ENCODE measurements at regions not wholly inside any gene's neighbourhood (a gene's known extent, or its start where the extent isn't known, plus 50 kb on each side); places are given as distances from the start of the nearest gene placed in this dataset.

DNA sequence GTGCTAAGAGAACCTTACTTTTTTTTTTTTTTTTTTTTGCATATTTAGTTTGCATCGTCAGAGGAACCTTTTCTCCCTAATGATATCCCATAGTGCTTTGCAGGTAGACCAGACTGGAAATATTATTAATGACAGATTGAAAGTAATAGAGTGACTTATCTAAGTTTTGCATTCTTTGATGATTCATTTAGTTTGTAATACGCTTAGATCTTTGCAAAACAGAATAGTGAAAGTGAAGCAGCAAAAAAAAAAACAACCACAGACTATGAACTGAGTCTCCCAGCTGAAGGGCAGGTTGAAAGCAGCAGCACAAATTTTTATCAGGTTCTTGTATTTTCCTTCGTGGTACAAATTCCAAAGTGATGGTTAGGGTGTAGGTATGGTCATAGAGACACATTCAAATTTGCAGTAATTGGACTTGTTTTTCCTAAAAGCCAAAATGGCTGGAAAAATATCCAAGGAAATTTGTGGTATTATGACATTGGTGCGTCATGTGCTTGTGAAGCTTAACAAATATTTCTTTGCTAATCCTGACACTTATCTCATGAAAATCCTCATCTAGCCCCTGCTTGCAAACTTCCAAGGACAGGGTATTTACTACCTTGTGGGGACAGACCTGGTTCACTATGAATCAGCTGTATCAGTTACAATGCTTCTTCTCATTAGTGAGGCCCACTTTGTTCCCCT lies 81.8 kb upstream of the CREB5 start:
- TF ChIP-seq POLR2A (IDR thresholded peaks at IDR 0.05) (no peak), EP300 (IDR thresholded peaks at IDR 0.05) (no peak)
- TF ChIP-seq, protein P1, sequence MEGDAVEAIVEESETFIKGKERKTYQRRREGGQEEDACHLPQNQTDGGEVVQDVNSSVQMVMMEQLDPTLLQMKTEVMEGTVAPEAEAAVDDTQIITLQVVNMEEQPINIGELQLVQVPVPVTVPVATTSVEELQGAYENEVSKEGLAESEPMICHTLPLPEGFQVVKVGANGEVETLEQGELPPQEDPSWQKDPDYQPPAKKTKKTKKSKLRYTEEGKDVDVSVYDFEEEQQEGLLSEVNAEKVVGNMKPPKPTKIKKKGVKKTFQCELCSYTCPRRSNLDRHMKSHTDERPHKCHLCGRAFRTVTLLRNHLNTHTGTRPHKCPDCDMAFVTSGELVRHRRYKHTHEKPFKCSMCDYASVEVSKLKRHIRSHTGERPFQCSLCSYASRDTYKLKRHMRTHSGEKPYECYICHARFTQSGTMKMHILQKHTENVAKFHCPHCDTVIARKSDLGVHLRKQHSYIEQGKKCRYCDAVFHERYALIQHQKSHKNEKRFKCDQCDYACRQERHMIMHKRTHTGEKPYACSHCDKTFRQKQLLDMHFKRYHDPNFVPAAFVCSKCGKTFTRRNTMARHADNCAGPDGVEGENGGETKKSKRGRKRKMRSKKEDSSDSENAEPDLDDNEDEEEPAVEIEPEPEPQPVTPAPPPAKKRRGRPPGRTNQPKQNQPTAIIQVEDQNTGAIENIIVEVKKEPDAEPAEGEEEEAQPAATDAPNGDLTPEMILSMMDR (IDR thresholded peaks at IDR 0.05): no peak
